Activated CD8-positive, alpha-beta memory T cell treated with anti-CD3 and anti-CD28 coated beads for 4 hours (primary cell): ENCODE measurements at regions not wholly inside any gene's neighbourhood (a gene's known extent, or its start where the extent isn't known, plus 50 kb on each side); places are given as distances from the start of the nearest gene placed in this dataset.

ENCODE experiments used
- DNase-seq, 2 donors: peaks; one replicate each; pipeline ENCODE4 v3.0.0-alpha.2; 2020; ENCODE audit warnings: low read depth in 2 of 2

DNA sequence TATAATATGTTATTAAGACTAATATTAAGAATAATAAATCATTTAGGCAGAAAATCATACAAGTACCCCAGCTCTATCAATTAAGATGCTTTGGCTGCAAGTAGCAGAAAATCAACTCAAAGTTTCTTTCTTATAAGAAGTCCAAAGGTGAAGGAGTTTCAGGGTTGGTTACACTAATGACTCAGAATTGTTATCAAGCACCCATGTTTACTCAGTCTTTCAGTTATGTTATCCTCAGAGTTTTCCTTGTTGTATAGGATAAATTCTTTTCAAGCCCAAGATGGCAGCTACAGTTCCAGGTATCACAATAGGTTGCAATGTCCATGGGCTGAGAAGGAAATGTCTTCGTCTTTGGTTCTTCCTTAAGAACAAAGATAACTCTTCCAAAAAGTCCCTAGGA, 163.6 kb downstream of the TNFSF18 start:
- no peak for DNase-seq

DNA sequence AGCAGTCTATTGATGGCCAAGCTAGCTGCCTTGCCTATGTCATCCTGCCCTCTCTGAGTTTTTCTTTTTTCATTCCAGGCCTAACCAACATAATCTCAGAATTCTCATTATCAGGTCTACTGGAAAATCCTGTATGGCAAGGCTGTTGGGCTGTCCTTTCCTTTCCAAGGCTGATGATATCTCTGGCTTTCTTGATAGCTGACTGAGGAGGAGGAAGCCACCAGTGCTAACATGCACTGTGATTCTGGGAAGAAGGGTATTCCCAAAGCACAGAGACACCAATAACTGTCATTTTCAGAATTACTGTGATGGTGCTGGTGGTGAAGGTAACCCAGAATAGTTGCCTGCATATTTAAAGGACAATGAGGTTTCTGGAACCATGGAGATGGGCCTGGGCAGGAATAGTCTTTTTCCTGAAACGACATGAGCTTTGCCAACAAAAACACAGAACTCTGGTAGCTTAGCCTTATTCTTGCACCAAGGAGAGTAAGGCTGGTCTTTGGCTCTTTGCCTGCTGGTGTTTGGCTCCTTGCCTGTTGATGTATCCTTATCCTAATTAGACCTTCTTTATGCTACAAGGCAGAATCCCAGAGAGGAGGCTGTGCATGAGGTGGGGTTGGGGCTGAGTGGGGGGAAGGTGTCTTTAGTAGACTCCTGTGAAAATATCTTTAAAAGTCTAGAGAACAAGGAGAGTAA, 157.4 kb downstream of the TNFSF18 start:
- DNase-seq: no peak

GRCh38 chr1:172894349-172895049, 156.2 kb downstream of the TNFSF18 start:
- DNase-seq: no peak

DNA sequence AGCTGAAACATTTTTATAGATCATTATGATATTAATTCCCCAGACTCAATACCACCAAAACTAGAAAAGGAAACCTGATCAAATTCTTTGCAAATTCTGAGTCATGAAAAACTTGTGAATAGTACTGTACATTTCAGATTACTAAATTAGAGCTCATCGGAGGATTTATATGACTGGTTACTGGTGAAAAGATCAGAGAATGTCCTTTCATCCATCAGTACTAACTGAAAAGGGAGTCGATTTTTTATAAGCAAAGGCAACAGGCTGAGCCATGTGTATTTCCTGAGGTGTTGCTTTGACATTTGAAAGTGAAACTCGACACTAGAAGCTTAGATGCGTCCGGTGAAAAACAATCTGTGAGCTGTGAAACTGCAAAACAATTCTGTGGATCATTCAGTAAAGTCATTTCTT, 155.7 kb downstream of the TNFSF18 start:
- no peak for DNase-seq

GRCh38 chr1:172895761-172896160, 155.0 kb downstream of the TNFSF18 start:
- no peak for DNase-seq

GRCh38 chr1:172897738-172898137, 153.0 kb downstream of the TNFSF18 start:
- DNase-seq: no peak

- no peak for DNase-seq
Measured at GRCh38 chr1:172898866-172899265, 151.9 kb downstream of the TNFSF18 start.

GRCh38 chr1:172900376-172900997, 150.3 kb downstream of the TNFSF18 start:
- no peak for DNase-seq

GRCh38 chr1:172902200-172902599, 148.5 kb downstream of the TNFSF18 start:
- DNase-seq: no peak

- DNase-seq: no peak
Measured at GRCh38 chr1:172902861-172903381, 147.8 kb downstream of the TNFSF18 start.

DNA sequence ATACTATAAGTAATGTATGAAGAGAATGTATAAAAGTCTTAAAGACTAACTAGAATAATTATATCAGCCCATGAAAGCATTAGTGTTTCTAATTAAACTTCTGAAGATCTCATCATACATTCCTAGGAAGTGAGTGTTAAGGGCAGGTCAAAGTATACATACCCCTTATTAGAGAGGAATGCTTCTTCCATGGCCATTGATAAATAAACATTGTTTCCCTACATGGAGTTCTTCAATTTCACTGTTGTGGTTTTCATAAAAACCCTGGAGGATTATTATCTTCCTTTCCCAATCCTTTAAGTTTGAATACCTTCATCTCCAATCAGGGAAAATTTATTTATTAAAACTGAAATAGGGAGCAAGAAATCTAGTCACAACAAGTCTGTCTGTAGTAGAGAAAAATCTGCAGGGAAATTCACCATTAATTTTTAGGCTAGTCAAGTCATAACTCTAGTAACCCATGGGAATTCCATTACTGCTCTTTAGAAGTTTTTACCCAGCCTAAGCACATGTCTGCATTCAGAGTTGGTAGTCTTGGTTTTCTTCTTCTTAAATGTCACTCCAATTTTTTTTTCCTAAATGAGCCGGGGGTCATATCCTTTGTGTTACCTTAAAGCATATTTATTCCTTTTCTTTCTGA, 147.0 kb downstream of the TNFSF18 start:
- DNase-seq: no peak

DNA sequence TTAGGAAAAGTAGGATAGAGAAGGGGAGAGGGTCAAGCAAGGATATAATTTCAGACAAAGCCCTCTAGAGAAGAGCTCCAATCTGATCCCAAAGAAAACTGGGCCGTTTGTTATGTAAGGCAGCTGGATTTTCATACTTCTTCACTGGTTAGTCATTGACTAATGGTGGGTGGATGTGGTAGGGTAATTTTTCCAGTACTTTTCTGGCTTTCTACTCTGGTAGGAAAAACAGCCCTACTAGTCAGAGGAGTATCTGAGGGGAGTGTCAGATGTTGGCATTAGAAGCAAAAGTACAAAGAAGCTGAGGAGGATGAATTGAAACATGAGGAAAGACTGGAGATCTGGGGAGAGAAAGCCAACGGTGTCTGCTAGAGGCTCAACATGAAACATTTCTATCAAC, 145.3 kb downstream of the TNFSF18 start:
- DNase-seq: no peak

DNA sequence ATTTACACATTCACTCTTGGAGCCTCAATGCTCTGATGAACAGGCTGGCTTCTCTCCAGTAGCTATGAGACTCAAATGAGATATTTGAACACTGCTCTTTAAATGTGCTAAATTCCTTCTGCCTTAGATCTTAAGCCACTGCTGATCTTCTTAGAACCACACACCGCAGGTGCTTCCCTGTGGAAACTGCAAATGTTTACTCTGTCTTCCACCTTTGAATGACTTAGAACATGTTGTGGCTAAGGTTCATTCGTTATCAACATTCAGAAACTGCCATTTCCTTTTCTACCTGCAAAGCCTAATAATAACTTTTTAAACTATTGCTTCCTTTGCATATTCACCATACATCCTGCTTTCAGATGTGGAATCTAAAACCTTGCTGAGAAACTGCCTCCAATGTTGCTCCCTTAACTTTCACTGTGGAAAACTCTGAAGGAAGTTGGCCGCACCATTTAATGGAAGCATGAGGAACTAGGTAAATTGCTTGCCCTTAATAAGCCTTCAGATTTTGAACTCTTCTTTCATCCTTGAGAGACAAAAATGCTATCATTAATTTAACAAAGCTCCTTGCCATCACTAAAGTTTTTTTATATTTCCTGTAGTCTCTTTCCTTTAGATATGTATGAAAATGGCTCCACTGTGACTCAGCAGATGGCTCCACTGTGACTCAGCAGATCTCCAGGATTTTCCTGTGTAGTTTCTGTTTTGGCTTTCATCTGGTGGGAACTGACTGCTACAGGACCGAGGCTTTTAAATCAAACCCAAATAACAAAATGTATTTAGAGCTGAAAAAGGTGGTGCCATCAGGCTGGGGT, 143.8 kb downstream of the TNFSF18 start:
- no peak for DNase-seq

- no peak for DNase-seq
Measured at GRCh38 chr1:172907834-172908326, 142.9 kb downstream of the TNFSF18 start.

DNA sequence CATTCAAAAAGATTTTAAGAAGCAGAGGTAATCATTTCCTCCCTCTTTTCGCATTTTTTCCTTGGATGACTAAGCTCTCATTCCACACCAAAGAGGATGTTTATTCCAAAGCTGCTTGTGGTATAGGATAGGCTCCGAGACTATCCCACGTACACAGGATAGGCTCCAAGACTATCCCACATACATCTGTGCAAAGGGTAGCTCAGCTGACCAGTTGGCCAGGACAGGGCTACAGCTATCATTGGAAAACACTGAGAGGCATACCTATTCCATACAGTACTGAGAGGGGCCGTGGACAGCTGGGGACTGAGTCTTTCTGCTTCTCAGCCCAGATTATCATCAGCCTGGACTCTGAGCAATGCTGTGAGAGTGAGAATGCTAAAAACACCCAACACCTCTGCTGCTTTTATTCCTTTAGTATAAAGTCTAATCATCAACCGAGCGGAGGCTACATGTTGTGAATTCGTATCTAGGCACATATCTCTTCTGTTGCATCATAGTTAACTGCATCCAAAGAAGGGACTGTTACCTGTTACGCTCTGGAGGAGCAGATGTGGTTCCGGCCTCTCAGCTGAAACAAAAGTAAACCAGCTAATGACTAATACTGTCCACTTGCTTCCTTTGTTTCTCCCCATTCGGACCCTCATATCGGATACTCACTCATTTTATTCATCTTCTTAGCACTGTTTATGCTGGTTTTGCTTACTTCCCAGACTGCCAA, 141.0 kb downstream of the TNFSF18 start:
- no peak for DNase-seq

DNA sequence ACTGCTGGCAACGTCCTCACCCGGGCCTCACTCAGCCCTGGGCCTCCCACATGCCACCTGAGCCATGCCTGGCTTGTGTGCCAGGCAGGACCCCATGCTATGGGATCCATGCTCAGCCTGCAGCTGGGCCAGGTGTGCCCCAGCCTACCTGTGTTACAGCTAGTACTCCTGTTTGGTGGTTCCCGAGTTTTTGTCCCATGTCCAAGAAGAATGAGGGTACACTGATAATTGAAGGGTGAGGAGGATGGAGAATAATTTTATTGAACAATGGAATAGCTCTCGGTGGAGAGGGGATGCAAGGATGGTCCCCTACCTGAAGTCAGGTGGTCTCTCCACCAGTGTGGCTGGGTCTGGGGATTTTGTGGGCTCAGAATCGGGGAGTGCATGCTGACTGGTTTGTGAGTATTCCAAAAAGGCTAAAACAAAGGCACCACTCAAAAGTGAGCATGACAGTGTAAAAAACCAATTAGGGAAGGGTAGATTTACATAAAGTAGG, 137.9 kb downstream of the TNFSF18 start:
- DNase-seq: no peak

- DNase-seq: no peak
Measured at GRCh38 chr1:172914501-172915144, 136.1 kb downstream of the TNFSF18 start.

DNA sequence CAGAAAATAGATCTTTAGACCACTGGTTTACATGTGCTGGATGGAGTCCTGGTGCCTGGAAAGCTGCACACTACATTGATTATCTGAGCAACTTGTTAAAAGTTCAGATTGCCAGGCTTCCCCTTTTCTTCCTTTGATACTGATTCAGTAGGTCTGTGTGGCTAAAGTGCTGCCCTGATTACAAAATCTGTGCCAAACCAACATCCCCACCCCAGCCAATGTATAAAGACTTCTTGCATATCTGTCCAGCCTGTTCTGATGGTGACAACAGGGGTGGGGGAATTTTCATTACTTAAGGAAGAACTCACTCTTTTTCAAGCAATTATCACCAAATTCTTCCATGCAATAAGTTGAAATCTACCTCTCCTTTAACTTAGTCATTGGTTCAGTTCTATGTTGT, 135.5 kb downstream of the TNFSF18 start:
- DNase-seq: no peak

DNA sequence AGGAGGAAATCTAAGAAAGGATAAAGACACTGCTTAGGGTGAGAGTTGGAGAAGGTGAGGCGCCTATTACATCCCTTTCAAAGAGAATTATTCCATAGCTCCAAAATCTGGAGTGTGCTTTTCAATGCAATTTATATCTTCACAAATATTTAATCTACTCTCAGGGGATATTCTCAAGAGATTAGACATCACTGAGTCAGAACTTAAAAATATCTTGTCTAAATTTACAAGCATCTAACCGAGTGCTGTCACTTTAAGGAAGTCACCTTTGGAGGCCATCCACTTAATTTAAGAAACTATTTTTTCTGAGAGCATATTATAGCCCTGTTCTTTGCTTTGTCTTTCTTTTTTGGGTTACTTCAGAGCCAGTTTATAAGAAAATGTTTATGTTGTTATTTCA, 134.6 kb downstream of the TNFSF18 start:
- DNase-seq: no peak

DNA sequence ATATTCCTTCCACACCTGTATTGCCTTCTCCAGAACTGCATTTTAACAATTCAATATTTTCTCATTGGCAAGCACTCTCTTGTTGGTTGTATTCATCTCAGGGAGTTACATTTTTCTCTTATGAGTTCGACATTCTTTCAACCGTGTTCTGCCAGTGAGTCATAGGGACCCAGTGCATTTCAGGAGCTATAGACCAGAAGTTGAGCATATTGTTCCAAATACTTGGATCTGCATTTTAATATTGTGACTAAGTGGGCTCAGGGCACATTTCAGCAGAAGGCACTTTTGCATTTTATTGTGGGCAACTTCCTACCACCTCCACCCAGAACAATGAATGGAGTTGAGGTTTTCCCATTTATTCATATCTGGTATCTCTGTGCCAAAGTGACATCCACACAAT, 132.8 kb downstream of the TNFSF18 start:
- no peak for DNase-seq
